ENCODE measurements at regions not wholly inside any gene's neighbourhood (a gene's known extent, or its start where the extent isn't known, plus 50 kb on each side); places are given as distances from the start of the nearest gene placed in this dataset.
"Not testable (repeated sequence)": the region's sequence is repeated elsewhere in the genome, so short reads cannot be mapped to it uniquely, and the experiment has no call there.

DNA sequence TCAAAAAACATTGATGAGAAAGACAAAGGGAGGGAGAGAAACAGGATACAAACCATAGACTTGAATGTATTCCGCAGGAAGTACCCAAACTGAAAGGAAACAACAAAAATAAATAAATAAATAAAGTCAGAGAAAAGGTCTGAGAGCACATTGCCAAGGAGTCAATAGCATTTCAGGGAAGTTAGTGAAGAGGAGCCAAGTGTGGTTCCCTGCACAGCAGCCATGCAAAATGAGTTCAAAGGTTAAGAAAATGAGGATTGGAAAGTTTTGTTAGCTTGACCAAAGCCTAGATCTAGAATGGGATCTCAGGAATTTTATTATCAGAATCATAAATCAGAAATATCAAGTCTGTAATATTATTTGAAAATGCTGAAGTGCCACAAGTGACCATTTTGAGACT lies 700.0 kb downstream of the MAFB start:
- DNase-seq (ENCODE audit: low read depth, low spot score) = no peak

DNA sequence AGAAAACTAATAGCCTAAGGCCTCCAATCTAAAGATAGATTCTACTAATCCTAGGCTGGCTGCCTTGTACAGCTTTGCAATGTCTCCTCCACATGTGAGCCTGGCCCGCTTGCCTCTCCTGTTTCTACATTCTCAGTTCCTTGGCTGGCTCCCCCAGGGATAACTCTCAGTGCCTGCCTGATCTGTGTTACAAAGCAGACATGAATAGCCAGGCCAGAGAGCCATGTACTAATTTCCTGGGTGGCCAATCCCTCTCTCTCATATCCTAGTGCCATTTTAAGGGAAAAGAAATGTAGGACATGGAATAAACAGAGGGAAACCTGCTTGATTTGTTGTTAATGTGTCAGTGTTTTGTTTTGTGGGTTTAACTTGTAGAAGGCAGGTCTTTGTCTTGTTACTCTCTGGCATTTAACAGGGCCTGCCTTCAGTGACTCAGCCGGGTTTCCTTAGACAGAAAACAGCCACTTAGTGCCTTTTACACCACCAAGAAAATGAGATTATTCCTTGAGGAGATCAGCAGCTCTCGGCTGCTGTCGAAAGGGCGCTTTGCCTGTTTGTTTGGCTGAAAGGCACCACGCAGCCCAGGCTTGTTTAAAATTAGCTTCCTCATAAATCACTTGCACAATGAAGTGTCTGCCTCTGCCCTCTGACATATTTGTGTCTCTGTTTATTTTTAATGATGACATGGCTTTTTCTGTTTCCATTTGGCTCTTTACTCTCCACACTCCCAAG lies 702.7 kb downstream of the MAFB start:
- DNase-seq (ENCODE audit: low read depth, low spot score) = no peak

DNA sequence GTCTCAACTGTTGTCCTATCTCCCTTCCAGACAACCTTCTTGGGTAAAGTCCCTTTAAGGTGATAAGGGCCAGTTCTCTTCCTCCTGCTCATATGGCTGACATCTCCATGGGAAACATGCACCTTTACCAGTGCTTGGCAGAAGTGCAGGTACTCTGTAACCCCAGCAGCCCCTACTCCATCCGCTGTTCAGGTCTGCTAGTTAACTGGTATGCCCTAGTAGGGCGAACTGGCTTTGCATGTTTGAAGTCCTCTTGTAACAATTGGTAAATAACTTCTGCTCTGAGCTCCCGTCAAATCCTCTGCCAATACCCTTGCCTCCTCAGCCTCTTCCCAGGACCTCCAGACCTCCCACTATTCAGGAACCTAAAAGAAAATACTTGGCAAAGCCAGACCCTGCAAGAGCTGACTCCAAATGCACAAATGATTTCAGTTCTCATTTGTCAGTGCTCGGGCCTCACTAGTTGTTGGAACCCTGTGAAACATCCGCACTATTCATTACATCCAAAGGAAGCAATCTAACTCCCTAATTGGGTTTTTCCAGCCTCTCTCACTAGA lies 703.7 kb downstream of the MAFB start:
- DNase-seq (ENCODE audit: low read depth, low spot score) = no peak

DNA sequence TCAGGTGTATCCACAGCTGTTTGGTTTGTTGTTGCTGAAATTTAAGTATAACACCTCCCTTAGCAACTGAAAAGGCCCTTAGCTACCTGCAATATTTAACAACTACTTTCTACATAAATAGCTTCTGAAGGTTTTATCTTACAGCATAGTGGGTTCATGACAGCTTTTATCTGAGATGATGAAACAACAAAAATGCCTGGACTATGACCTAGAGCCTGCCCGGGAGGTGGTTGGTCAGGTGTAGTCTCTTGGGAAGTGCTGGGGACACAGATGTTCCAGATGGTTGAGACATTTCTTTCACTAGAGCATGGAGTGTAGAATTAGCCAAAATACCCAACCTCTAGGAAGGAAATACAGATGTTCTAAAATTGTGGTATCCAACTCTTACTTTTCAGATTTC lies 705.4 kb downstream of the MAFB start:
- DNase-seq (ENCODE audit: low read depth, low spot score) = no peak

DNA sequence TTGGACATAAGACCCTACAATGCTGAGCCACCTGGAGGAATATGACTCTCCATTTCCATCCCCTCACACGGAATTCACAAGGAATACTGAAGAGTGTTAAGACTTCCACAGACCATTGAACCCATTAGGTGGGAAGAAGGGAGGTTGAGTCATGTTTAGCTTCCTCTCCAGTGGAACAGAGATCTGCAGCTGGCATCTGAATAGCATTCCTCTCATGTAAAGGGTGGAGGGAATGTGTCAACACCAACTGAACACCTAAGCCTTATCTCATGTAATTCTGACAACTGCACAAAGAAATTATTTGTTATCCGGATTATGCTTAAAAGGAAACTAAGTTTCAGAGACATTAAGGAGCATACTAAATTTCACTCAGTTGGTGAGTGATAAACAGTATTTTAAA lies 705.9 kb downstream of the MAFB start:
- DNase-seq (ENCODE audit: low read depth, low spot score) = no peak

DNA sequence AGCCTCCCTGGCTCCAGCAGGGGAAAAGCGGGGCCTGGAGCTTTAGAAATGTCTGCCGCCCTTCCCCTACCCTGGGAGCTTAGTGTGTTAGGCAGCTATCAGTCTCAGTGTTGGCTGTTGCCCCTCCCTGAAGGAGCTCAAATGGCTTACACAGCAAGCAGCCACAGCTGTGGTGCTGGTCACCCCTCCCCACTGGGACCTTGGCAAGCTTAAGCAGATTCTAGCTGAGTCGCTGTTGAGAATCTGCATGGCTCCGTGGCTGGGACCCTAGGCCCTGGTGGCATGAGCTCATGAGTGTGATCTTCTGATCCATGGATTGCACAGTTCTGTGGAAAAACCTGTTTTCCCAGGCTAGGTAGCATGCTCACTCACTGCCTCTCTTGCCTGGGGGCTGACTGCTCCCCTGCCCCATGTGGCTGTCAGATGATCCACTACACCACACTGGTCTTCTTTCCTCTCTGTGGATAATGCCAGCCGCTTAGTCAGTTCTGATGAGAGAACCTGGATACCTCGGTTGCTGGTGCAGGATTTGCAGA lies 714.0 kb downstream of the MAFB start:
- DNase-seq (ENCODE audit: low read depth, low spot score) = no peak

DNA sequence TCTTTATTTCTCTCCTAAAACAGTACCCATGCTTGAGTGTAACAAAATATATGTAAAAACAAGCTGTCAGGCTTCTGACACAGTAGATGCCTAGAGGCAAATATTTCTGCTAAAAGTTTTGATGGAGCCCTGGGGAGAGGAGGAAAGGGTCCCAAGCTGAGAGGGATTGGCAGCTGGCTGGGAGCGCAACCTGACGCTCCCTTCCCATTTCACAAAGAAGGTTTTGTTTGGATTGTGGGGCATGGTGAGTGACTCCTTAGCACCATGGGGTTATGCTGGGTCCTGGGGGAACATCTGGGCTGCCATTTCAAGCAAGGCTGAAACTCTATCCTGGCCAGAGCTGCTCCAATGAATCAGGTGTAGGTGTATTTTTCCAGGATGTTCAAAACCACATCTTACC lies 720.5 kb downstream of the MAFB start:
- no peak for DNase-seq (ENCODE audit: low read depth, low spot score)

DNA sequence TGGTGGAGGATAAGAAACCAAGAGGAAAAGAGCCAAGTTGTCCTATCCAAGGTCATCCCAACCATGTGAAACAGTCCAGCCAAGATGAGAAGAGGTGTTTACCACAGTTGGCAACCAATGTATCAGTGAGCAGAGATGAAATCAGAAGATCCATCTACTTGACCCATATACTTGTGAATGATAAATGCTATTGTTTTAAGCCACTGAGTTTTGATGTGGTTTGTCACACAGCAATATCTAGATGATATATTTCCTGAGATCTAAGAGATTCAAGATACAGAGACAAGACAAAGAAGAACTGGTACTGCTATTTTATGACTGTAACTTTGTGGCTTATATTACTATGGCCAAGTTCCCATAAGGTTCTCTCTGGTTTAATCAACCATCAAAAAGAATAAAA lies 721.2 kb downstream of the MAFB start:
- no peak for DNase-seq (ENCODE audit: low read depth, low spot score)

DNA sequence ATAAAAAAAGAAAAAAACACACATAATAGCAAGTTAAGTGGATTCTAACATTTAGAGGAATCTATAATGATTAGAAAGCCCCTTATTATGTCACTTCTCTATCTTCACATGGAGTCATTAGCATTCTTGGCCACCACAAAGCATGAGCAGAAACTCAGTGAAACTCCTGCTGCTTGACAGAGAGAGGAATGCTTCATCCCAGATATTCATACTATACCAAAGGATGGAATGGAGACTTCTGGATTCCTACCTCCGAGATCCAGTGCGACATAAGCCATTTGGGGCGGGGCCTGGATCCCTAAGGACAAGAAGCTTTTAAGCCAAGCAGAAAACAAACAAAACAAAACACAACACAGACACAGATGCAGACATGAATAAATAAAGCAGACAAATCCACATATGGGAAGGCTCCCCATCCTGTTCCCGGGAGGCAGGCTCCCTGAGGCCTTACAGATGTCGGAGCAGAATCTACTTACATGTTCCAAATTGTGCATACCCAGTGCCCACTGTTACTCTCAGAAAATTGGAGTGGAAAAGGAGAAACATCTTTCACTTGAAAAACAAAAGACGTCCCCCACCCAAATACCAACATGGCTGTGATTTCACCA lies 727.3 kb downstream of the MAFB start:
- no peak for DNase-seq (ENCODE audit: low read depth, low spot score)

DNA sequence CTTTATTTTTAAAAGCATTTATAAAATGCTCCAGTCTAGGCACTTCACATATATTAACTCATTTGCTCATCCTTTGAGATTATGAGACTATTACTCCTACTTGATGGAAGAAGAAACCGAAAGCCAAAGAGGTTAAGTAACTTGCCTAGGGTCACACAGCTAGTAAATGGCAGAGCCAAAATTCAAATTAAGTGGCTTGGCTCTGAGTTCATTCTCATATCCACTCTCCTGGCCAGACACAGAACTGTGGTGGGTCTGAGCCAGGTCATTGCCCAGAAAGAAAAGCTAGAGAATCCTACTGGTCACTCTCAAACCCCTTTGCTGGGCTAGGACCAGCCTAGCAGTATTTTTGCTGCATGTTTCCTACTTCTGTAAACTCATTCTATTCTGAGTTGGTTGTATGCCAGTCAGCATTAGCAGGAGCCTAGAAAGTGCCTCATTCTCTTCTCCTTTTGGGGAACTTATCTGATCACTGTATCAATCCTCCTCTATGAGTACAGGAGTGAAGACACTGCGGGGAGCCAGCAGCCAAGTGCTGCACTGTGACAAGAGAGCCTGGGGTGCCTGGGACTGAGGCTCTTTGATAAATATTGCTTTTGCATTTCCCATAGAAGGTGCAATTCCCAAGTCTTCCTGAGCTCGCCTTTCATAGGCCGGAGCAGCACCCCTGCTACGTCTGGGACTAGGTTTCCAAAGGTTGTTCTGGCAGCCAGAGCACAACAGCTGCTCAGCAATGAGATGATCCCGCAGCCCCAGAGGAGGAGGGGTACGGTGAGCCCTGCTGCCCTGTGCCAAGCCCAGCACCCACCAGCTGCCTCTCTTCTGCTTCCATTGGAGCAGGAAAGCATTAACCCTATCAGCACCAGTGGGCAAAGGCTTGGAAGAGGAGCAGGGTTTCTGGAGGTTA lies 728.3 kb downstream of the MAFB start:
- no peak for DNase-seq (ENCODE audit: low read depth, low spot score)

DNA sequence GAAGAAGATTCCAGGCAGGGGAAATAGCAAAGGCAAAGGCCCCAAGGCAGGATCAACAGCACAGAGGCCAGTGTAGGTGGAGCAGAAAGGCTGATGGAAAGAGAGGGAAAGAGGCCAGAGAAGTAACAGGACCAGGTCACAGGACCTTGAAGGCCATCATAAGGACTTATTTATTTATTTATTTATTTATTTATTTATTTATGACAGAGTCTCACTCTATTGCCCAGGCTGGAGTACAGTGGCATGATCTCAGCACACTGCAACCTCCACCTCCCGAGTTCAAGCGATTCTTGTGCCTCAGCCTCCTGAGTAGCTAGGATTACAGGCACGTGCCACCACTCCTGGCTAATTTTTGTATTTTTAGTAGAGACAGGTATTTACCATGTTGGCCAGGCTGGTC lies 731.1 kb downstream of the MAFB start:
- not testable (repeated sequence) for DNase-seq (ENCODE audit: low read depth, low spot score)

DNA sequence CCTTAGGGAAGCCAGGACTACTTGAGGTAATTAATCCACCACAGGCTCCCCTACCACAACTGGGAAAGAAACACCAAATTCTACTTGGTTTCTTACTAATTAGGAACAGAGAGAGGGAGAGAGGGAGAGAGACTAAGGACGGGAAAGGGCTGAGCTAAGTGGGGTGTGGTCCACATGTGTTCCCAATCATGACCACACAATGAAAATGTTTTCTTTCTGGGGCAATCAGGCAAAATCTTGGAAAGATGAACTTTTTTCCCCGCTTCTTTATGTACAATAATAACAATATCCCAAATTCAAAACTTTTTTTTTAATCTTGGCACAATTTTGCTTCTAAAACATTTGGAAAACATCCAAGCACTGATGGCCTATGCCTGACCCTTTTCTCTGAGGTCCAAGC lies 734.4 kb downstream of the MAFB start:
- no peak for DNase-seq (ENCODE audit: low read depth, low spot score)

DNA sequence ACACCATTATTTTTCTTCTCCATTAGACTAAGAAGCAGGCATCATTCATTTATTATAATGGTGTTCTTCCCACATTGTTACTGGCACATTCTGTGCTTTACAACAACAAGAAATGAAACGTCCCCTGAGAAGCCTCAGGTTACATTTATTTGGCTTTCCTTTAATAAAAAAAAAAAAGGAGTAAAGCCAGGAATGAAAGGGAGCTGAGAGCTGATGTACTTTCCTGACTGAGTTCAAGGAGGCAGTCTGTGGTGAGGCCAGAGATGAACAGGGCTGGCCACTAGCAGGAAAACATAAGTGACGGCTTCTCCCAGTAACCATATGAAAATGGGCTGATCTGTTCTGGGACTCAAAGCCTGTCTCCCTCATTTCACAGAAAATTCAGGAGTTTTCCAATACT lies 742.1 kb downstream of the MAFB start:
- no peak for DNase-seq (ENCODE audit: low read depth, low spot score)

DNA sequence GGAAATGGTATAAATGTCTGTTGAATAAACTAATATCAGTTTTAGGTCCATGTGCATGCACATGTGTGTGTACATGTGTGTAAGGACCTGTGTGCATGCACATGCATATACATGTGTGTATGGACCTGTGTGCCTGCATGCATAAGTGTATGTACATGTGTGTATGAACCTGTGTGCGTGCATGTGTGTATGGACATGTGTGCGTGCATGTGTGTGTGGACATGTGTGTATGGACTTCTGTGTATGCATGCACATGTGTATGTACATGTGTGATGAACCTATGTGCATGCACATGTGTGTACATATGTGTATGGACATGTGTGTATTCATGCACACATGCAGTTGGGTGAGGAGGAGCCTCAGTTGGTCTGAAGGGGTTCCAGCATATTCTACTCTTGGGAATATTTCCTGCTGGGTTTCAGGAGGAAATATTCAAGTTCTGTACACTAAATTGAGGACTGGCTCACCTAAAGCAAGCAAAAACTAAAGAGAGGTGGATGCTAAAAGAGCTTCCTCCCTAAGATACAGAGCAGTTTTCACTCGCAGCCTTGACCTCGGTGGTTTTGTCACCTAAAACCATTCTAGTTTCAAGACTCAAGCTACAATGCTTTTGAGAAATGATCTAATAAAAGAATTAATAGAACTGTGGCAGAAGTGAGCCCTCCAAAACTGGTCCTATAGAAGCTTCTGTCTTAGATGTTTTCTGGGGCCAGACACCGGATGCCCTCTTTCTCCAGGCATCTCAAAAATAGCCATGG lies 742.8 kb downstream of the MAFB start:
- no peak for DNase-seq (ENCODE audit: low read depth, low spot score)

DNA sequence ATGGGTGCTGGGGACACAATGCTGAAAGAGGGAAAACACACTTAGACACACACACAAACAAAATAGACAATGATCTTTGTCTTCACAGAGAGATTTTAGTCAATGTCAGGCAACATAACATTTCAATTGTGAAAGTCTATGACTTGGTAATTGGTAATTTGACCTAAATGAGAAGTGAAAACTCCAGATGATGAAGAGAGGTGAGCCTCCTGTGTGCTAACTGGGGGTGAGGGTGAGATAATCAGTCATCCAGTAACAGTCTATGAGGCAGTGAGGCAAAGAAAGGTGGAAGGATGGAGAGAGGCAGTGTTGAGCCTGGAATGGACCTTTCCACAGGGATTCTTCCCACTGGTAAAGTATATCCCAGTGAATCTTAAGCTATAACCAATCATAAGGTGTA lies 744.2 kb downstream of the MAFB start:
- DNase-seq (ENCODE audit: low read depth, low spot score) = no peak

DNA sequence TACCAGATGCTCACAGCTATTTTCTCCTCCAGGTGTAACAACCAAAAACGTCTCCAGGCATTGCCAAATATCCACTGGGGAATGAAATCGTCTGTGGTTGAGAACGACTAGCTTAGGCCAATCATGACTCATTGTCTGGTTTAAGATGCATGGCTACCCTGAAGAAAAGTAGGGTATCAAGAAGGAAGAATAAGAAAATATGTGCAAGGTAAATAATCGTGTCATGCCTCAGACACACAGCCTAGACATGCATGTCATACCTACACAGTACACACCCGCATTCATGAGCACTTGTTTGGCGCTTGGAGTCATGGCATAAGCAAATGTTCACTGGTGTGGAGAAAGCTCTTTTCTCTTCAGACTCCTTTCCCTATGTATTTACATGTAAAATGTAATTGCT lies 745.7 kb downstream of the MAFB start:
- DNase-seq (ENCODE audit: low read depth, low spot score) = no peak

DNA sequence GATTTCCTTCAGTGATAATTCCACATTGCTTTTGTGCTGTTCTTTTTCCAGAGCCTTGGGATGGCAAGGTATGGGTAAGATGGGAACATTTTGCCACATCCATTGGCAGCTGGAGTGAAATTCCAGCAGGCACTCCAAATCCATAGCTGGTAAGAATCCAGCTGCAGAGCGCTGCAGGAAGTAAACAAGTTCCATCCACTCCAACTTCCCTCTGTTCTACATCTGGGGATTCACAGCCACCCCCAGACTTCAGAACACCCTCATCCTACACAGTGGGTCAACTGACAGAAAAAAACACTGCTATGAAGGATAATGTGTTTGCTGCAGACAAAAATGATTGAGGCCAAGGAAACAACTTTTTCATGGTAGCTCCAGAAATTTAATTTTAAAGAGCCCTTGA lies 747.8 kb downstream of the MAFB start:
- DNase-seq (ENCODE audit: low read depth, low spot score) = no peak

DNA sequence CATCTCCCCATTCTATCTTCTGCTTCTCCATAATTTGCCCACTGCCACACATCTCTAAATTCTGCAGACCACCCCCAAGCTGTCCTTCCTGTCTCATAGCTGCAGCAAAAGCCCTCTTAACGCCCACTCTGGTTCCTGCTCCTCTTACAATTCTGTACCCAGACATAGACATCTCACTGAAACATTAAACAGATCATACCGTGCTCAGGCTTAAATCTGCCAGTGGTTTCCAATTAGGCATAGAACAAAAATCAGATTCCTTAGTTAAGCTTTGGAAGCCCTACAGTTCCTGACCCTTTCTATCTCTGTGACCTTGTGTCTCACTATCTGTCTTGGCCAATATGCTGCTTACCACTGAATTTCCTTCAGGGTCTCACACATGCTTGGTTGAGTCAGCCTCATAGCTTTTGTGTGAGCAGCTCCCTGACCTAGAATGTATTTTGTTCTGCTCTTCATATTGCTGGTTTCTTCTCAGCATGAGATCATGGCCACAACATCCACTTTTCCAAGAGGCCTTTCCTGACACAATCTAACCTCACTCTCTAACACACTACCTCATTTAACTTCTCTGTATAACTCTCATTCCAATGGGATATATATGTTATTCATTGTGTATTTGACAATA lies 749.7 kb downstream of the MAFB start:
- DNase-seq (ENCODE audit: low read depth, low spot score) = no peak

DNA sequence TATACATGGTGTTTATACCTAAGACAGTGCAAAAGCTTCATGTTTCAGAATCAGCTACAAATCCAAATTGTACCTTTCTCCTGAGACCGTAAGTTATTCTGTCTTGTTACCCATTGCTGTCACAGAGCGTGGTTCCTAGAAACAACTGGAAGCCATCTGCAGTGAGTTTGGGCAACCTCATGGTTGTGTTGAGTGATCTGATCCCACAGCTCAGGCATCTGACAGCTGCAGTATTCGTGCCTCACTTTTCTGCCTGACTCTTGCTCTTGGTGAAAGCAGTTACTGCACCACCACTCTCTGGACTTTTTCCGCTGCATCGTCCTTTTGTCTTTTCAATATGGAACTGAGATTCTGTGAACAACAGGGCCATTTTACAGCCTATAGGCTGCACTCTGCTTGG lies 752.6 kb downstream of the MAFB start:
- no peak for DNase-seq (ENCODE audit: low read depth, low spot score)

DNA sequence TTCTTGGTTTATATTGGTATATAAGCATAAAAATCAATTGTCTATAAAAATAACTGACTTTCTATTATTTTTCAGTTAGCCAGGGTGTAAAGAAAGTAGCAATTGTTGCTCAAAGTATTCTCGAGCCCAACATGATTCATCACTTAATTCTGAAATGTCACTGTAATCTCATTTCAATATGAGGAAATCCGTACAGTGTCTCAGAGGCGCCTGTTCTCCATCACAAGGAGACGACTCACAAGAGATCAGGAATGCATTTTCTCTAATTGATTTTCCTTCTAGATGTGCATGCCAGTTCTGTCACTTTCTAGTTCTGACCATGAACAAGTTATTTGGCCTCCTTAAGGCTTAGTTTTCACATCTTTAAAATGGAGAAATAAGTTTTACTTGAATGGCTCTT lies 753.1 kb downstream of the MAFB start:
- DNase-seq (ENCODE audit: low read depth, low spot score) = no peak

DNA sequence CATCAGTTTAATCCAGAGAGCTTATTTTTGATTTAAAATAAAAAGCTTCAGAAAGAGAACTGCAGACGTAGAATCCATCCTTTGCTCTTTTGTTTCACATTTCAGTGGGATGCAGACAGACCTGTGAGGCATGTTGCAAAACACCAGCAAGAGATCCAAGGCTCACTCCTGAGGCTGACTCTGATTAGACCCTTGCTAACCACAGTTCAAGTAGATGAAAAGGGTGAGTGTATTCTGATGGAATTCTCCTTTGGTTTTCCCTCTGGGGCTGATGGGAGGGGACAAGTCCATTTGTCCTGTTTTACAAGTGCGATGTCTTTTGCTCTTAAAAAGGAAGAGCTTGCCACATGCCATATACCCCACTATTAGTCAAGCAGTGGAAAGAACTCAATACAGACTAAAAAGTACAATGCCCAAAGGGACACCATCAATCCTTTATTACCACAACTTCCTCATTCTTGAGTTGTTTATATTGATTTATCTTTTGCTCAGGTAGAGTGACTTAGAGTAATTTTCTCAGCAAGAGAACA lies 772.7 kb downstream of the MAFB start:
- no peak for DNase-seq (ENCODE audit: low read depth, low spot score)
